Left lung (tissue), 4 donors: ENCODE measurements at regions not wholly inside any gene's neighbourhood (a gene's known extent, or its start where the extent isn't known, plus 50 kb on each side); places are given as distances from the start of the nearest gene placed in this dataset.

ENCODE experiments used
- ATAC-seq: fragments of 200-7000 bp; cut with Tn5 transposase; one replicate; pipeline ENCODE4 v1.9.1; 2020; ENCODE audit warnings: moderate library complexity
- DNase-seq, 4 donors: peaks; one replicate each; pipeline ENCODE4 v3.0.0-alpha.2; 2013 to 2020
- H3K27ac ChIP-seq, 2 donors: fragments of 200-600 bp; sonication (generic) in 1 of 2; one replicate each; pipeline versions ENCODE4 v1.5.0 to v1.8.0; 2020 to 2021
- H3K27me3 ChIP-seq, 2 donors: fragments of 200-600 bp; sonication (generic) in 1 of 2; one replicate each; pipeline versions ENCODE4 v1.5.0 to v1.8.0; 2020 to 2021
- H3K36me3 ChIP-seq, 2 donors: fragments of 200-600 bp; sonication (generic) in 1 of 2; one replicate each; pipeline versions ENCODE4 v1.5.0 to v1.8.0; 2020 to 2021
- H3K4me1 ChIP-seq, 2 donors: fragments of 200-600 bp; one replicate each; pipeline ENCODE4 v1.8.0; 2021
- H3K4me3 ChIP-seq, 2 donors: fragments of 200-600 bp; sonication (generic) in 1 of 2; one replicate each; pipeline versions ENCODE4 v1.5.0 to v1.8.0; 2020 to 2021; ENCODE audit warnings: mild to moderate bottlenecking in 1 of 2
- H3K9me3 ChIP-seq, 2 donors: fragments of 200-600 bp; sonication (generic) in 1 of 2; one replicate each; pipeline versions ENCODE4 v1.5.0 to v1.8.0; 2020 to 2021
- intact Hi-C, 2 donors: fragments of 100-400 bp; cut with DNase I; formaldehyde crosslinking; loops; one replicate each; pipeline versions ENCODE4 v1.11.2 to v1.14.2; 2022
- TF ChIP-seq, protein P1 (sequence below), 2 donors: fragments of 200-600 bp; sonication (generic) in 1 of 2; IDR thresholded peaks; one replicate each; pipeline versions ENCODE4 v1.5.0 to v1.8.0; 2021; ENCODE audit warnings: antibody characterized with exemption in 2 of 2
- donor health status: DM: no; HTN: yes; CAD: no.
- donor health status: DM: no; HTN: no; CAD: no.

DNA sequence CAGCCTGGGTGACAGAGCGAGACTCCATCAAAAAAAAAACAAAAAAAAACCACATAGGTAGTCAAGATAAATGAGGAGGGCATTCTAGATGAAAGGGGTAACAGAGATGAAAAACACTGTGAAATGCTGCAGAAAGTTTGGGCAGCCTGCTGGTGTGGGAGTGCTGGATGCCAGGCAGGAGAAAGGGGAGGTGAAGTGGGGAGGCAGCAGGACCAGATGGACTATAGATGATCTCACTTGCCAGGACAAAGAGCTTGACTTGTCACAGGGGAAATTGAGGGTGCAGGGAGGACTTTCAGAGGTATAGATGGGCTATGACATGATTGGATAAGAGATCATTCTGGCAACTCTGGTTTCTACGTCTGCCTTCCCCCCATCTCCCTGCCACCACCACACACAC lies 519.7 kb upstream of the ZFP42 start:
- TF ChIP-seq, protein P1, sequence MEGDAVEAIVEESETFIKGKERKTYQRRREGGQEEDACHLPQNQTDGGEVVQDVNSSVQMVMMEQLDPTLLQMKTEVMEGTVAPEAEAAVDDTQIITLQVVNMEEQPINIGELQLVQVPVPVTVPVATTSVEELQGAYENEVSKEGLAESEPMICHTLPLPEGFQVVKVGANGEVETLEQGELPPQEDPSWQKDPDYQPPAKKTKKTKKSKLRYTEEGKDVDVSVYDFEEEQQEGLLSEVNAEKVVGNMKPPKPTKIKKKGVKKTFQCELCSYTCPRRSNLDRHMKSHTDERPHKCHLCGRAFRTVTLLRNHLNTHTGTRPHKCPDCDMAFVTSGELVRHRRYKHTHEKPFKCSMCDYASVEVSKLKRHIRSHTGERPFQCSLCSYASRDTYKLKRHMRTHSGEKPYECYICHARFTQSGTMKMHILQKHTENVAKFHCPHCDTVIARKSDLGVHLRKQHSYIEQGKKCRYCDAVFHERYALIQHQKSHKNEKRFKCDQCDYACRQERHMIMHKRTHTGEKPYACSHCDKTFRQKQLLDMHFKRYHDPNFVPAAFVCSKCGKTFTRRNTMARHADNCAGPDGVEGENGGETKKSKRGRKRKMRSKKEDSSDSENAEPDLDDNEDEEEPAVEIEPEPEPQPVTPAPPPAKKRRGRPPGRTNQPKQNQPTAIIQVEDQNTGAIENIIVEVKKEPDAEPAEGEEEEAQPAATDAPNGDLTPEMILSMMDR (IDR thresholded peaks at IDR 0.05): no peak
- H3K27me3 ChIP-seq: no peaks in the 10 kb centered on the region
- H3K4me1 ChIP-seq: no peaks in the 10 kb centered on the region
- no peak overlapping the region for H3K4me3 ChIP-seq
- no peak for ATAC-seq
- no peaks in the 10 kb centered on the region for H3K9me3 ChIP-seq
- H3K36me3 ChIP-seq: no peaks in the 10 kb centered on the region
- no peak for DNase-seq
- intact Hi-C loops: no loop called here
- no peak overlapping the region for H3K27ac ChIP-seq

DNA sequence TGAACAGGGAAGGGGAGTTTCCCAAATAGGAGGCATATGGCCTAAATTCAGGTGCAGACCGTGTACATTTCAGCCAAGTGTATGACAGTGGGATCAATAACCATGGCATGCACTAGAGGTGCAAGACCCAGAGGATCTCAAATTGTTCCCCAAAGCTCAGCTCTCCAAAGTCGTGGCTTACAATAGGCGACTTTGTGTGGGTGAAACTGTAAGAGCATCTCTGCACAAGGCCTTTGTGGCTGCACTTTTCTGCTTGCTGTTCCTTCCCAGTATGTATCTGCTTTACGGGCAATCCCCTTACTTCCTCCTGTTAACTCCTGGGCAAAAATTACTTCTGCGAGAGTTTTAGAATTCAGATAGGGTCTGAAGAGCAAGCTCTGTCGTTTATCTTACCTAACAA lies 518.3 kb upstream of the ZFP42 start:
- Histone ChIP-seq H3K27me3 (no peaks in the 10 kb centered on the region), H3K4me3 (no peak overlapping the region), H3K9me3 (no peaks in the 10 kb centered on the region), H3K36me3 (no peaks in the 10 kb centered on the region), H3K27ac (no peak overlapping the region), H3K4me1 (no peaks in the 10 kb centered on the region)
- no peak for DNase-seq
- intact Hi-C loops: no loop called here
- ATAC-seq: no peak
- TF ChIP-seq, protein P1 (IDR thresholded peaks at IDR 0.05): no peak

DNA sequence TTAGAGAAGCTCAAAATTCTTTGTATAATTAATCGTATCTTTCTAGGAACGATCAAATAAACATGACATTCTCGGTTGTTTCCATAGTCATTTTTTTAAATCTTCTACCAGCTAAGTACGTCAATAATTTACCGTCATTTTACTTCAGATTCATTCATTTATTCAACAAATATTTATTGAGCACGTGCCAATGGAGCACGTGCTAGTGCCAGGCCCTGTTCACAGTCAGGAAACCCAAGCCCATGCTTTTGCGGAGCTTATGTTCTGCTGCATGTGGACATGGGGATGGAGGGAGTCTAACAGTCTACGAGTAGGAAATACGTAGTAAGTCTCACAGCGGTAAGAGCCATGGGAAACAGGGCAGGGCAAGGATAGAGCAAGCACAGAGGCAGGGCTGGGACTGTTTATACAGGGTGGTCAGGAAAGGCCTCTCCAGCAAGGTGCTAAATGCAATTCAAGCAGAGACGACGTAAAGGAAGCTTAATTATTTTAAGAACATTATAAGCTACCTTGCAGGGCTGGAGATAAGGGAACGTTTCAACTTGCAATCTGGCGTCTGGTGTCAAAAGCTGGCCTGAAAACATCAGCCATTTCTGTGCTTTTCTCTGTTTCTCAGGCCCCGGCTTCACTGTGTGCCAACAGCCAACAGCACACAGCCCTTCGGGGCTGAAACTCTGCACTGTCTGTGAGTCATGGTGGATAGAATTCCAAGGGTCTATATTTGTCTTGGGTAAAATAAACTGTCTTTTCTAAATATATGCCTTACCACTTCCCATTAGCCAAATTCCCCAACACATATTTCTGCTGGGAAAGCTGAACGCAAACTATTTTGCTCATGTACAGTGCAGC lies 517.1 kb upstream of the ZFP42 start:
- intact Hi-C loops: no loop called here
- DNase-seq (no peak), ATAC-seq (peak; percentile 69)
- Histone ChIP-seq H3K27ac (peak overlapping the region; percentile 13), H3K9me3 (no peaks in the 10 kb centered on the region), H3K4me1 (no peaks in the 10 kb centered on the region), H3K36me3 (no peaks in the 10 kb centered on the region), H3K4me3 (no peak overlapping the region), H3K27me3 (no peaks in the 10 kb centered on the region)
- TF ChIP-seq, protein P1 (IDR thresholded peaks at IDR 0.05): no peak

DNA sequence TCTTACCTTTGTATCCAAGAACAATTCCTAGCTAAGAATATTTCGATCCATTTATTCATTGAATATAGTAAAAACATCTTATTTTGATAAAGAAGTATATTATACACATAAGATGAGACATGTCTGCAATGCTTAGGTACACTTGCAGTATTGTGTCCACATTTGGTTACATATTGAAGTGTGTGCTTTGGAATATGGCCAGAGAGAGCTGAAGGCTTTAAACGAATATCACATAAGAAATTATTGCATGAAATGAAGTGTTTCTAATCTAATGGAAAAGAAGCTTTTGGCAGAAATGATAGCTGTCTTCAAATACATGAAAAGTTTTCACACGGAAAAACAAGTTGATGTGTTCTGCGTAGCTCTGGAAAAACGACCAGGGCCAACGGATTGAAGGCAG lies 516.1 kb upstream of the ZFP42 start:
- no peaks in the 10 kb centered on the region for H3K36me3 ChIP-seq
- H3K9me3 ChIP-seq: no peaks in the 10 kb centered on the region
- no peaks in the 10 kb centered on the region for H3K27me3 ChIP-seq
- DNase-seq (no peak), ATAC-seq (peak; percentile 49)
- TF ChIP-seq, protein P1 (IDR thresholded peaks at IDR 0.05): no peak
- H3K27ac ChIP-seq: no peak overlapping the region
- H3K4me1 ChIP-seq: no peaks in the 10 kb centered on the region
- H3K4me3 ChIP-seq: no peak overlapping the region
- intact Hi-C loops: no loop called here

DNA sequence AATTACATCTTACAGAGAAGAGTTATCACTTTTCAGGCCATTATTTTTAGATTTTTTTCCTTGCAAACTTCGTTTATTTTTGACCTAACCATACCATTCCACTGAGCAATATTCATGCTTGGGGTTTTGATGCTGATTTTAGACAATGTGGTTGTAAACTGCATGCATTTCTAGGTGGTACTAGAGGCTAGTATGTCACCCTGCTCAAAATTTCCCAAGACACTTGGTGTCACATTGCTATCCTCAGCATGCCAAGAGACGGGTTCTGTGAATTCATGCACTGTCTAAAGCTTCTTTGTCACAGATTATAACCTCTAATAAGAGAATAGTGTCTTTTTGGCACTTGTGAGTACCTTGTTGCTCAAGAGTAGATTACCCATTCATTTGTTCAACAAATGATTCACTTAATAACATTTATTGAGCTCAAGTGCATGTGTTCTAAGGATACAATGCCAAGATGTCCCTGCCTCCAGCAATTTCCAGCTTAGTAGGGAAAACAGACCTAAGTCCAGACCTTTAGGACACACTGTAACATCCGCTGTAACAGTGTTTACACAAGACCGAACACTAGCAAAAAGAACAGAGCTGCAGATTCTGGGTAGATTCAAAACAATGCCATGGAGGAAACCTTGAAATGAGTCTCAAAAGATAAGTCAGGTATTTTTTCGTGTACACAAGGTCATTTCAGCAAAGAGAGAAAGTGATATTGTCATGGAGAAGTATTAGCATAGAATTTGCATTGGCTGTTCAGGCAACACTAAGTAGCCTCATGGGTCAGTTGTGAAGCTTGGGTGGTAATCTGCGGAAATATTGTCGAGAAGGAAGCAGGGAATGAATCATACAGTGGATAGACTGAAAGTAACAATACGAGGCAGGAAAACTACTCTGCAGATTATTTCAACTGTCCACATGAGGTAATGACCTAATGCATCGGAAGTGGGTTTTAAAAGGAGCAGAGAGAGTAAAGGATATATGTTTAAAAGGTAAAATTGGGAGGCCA lies 515.1 kb upstream of the ZFP42 start:
- intact Hi-C loops: no loop called here
- TF ChIP-seq, protein P1 (IDR thresholded peaks at IDR 0.05): no peak
- no peak for ATAC-seq
- Histone ChIP-seq H3K9me3 (no peaks in the 10 kb centered on the region), H3K4me3 (no peak overlapping the region), H3K36me3 (no peaks in the 10 kb centered on the region), H3K27me3 (no peaks in the 10 kb centered on the region), H3K27ac (no peak overlapping the region), H3K4me1 (no peaks in the 10 kb centered on the region)
- DNase-seq: no peak
